HFFc6 (cell line): ENCODE measurements at regions not wholly inside any gene's neighbourhood (a gene's known extent, or its start where the extent isn't known, plus 50 kb on each side); places are given as distances from the start of the nearest gene placed in this dataset.

Experiments used
- DNase-seq: peaks from one replicate; pipeline ENCODE4 v3.0.0-alpha.2; 2018
- H3K27ac Mint-ChIP-seq: 2 replicates; pipeline ENCODE4 v1.8.0; 2020; ENCODE audit warnings: mild to moderate bottlenecking, mixed read lengths
- H3K27me3 Mint-ChIP-seq: 2 replicates; pipeline ENCODE4 v1.8.0; 2021; ENCODE audit warnings: mild to moderate bottlenecking, moderate library complexity, mixed read lengths; ENCODE audit not compliant: insufficient read depth
- H3K36me3 Mint-ChIP-seq: 2 replicates; pipeline ENCODE4 v1.8.0; 2021; ENCODE audit warnings: low read depth, mixed read lengths
- H3K4me1 Mint-ChIP-seq: 2 replicates; pipeline ENCODE4 v1.8.0; 2020; ENCODE audit warnings: low read depth, mixed read lengths
- H3K4me3 Mint-ChIP-seq: 2 replicates; pipeline ENCODE4 v1.8.0; 2020; ENCODE audit warnings: mild to moderate bottlenecking, moderate library complexity, mixed read lengths
- H3K9me3 Mint-ChIP-seq: 2 replicates; pipeline ENCODE4 v1.8.0; 2020; ENCODE audit warnings: mild to moderate bottlenecking, mixed read lengths
- TF ChIP-seq, protein P1 (sequence below): fragments of 200-600 bp; sonication (generic); IDR thresholded peaks from 2 replicates; pipeline ENCODE4 v1.5.0; 2021; ENCODE audit warnings: antibody characterized with exemption, mild to moderate bottlenecking

DNA sequence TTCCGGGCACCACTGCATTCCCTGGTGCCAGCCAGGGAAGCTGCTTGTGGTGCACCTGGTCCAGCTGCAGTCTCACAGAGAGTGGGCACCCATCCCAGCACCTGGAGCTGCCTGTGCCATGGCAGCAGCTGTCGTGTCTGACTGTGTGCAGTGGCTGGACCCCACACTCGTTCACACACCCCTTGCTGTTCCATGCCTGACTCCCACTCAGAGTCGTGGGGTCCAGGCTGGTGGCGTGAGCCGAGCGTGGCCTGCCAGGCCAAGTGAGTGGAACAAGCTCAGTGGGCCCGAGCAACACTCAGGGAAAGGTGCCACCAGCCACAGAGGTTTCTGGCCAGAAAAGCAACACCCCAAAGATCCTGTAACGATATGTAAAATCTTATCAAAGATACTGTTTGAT lies 97.2 kb upstream of the KCNK1 start:
- H3K4me1 Mint-ChIP-seq: no peaks in the 10 kb centered on the region
- no peak overlapping the region for H3K27ac Mint-ChIP-seq
- H3K4me3 Mint-ChIP-seq: no peak overlapping the region
- TF ChIP-seq, protein P1, sequence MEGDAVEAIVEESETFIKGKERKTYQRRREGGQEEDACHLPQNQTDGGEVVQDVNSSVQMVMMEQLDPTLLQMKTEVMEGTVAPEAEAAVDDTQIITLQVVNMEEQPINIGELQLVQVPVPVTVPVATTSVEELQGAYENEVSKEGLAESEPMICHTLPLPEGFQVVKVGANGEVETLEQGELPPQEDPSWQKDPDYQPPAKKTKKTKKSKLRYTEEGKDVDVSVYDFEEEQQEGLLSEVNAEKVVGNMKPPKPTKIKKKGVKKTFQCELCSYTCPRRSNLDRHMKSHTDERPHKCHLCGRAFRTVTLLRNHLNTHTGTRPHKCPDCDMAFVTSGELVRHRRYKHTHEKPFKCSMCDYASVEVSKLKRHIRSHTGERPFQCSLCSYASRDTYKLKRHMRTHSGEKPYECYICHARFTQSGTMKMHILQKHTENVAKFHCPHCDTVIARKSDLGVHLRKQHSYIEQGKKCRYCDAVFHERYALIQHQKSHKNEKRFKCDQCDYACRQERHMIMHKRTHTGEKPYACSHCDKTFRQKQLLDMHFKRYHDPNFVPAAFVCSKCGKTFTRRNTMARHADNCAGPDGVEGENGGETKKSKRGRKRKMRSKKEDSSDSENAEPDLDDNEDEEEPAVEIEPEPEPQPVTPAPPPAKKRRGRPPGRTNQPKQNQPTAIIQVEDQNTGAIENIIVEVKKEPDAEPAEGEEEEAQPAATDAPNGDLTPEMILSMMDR: no peak
- H3K27me3 Mint-ChIP-seq: no peaks in the 10 kb centered on the region
- H3K36me3 Mint-ChIP-seq: no peaks in the 10 kb centered on the region; the same call in 1 of the 2 replicates
- no peak for DNase-seq
- peaks cover 44% of the 10 kb centered on the region for H3K9me3 Mint-ChIP-seq

DNA sequence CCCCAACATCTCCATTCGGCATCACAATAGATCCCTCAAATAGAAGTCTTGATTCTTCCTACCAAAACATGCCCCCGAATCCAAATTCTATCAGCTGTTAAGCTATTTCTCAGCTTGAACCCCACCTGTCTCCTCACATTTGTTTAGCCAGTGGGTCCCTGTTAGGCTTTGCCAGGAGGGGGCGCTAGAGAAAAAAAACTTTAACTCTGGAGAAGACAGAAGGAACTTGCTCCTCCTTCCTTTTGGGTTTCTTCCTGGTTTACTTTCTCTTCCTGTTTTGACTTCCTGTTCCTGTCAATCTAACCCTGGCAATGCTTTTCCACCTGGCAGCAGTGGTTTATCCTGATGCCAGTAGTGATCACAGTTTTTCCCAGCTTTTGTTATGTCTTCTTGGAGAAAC lies 95.6 kb upstream of the KCNK1 start:
- H3K27me3 Mint-ChIP-seq: no peaks in the 10 kb centered on the region
- TF ChIP-seq, protein P1: peak; percentile 47
- no peak overlapping the region for H3K4me3 Mint-ChIP-seq
- DNase-seq: no peak
- no peak overlapping the region for H3K27ac Mint-ChIP-seq
- H3K36me3 Mint-ChIP-seq: no peaks in the 10 kb centered on the region; the same call in 1 of the 2 replicates
- peaks cover 31% of the 10 kb centered on the region for H3K9me3 Mint-ChIP-seq
- H3K4me1 Mint-ChIP-seq: no peaks in the 10 kb centered on the region

DNA sequence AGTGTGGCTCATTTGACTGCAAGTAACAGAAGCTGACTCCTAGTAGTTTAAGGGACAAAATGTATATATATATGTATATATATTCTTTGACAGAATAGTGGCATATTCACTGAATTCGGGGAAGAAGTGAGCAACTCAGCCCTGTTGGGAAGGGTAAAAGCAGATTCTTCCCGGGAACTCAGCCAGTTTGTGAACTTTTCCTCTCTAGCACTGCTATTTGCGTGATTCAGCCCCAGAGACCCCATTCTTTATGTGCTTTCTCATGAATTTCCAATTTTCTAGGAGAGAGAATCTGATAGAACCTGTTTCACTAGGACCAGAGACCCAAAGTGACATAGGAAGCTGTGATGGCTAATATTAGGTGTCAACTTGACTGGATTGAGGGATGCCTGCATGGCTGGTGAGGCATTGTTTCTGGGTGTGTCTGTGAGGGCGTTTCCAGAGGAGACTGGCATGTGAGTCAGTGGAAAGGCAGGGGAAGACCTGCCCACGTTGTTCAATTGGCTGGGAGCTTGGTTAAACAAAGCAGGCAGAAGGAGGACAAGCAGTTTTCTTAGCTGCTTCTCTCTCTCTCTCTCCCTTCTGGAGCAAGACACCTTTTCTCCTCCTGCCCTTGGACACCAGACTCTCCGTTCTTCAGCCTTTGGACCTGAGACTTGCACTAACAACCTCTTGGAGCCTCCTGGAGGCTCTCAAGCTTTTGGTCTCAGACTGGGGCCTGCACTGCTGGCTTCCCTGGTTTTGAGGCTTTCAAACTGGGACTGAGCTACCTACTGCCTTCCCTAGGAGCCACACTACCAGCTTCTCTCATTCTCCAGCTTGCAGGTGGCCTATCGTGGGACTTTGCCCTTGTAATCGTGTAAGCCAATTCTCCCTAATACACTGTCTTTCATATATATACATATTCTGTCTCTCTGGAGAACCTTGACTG lies 93.4 kb upstream of the KCNK1 start:
- H3K27ac Mint-ChIP-seq: no peak overlapping the region
- no peaks in the 10 kb centered on the region for H3K27me3 Mint-ChIP-seq
- H3K4me3 Mint-ChIP-seq: no peak overlapping the region
- no peaks in the 10 kb centered on the region for H3K4me1 Mint-ChIP-seq
- no peaks in the 10 kb centered on the region; the same call in 1 of the 2 replicates for H3K36me3 Mint-ChIP-seq
- peaks cover 24% of the 10 kb centered on the region for H3K9me3 Mint-ChIP-seq
- no peak for DNase-seq
- TF ChIP-seq, protein P1: no peak

DNA sequence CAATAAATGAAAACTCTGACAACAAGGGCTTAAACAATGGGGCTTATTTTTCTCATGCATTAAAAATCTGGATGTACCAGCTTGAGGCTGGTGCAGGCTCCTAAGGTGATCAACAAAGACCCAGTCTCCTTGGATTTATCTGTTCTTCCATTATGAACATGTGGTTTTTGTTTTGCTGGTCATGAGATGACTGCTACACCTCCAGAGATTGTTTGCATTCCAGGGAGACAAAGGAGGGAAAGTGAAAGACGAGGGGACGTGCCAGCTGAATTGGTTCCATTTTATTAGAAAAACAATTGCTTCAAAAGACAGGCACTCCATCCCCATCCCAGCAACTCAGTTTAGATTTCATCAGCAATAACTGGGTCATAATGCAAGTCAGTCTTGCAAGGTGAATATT lies 90.9 kb upstream of the KCNK1 start:
- DNase-seq: no peak
- Mint-ChIP-seq H3K27me3 (no peaks in the 10 kb centered on the region), H3K27ac (no peak overlapping the region), H3K9me3 (peaks cover 17% of the 10 kb centered on the region), H3K4me1 (no peaks in the 10 kb centered on the region), H3K36me3 (no peaks in the 10 kb centered on the region; the same call in 1 of the 2 replicates), H3K4me3 (no peak overlapping the region)
- TF ChIP-seq, protein P1: no peak

DNA sequence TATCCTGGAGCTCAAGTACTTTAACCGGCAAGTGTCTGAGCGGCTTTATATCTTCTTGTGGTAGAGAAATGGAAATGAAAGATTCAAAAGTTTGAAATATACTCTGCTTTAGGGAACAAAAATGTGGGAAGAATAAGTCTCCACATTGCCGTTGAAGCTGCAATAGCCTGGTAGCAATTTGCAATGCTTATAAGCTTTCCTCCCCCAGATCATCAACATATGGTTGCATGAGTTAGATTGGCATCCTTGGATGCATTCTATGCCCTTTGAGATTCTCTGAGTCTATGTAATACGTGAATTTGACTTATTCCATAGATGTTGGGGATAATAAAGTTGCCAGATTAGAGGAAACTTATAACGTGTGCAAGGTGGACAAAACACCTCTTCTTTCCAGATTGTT lies 86.1 kb upstream of the KCNK1 start:
- no peak overlapping the region for H3K4me3 Mint-ChIP-seq

More for the DNA sequence above, 86.1 kb upstream of the KCNK1 start:
- Mint-ChIP-seq H3K36me3 (no peaks in the 10 kb centered on the region), H3K27me3 (no peaks in the 10 kb centered on the region), H3K27ac (no peak overlapping the region), H3K4me1 (no peaks in the 10 kb centered on the region), H3K9me3 (peaks cover 22% of the 10 kb centered on the region)
- TF ChIP-seq, protein P1: no peak
- no peak for DNase-seq
